Nephron progenitor cell (in vitro differentiated cells): ENCODE measurements at regions not wholly inside any gene's neighbourhood (a gene's known extent, or its start where the extent isn't known, plus 50 kb on each side); places are given as distances from the start of the nearest gene placed in this dataset.

Experiments
- DNase-seq: peaks from one replicate; pipeline ENCODE4 v3.0.0; 2021
- H3K27ac Mint-ChIP-seq: 2 replicates; pipeline ENCODE4 v1.8.0; 2021; ENCODE audit warnings: mild to moderate bottlenecking, moderate library complexity, mixed read lengths
- H3K27me3 Mint-ChIP-seq: 2 replicates; pipeline ENCODE4 v1.8.0; 2021; ENCODE audit warnings: mild to moderate bottlenecking, low read depth, mixed read lengths; ENCODE audit not compliant: poor library complexity
- H3K36me3 Mint-ChIP-seq: 2 replicates; pipeline ENCODE4 v1.8.0; 2021; ENCODE audit warnings: low read depth, mixed read lengths
- H3K4me1 Mint-ChIP-seq: 2 replicates; pipeline ENCODE4 v1.8.0; 2021; ENCODE audit warnings: mixed read lengths
- H3K4me3 Mint-ChIP-seq: 2 replicates; pipeline ENCODE4 v1.8.0; 2021; ENCODE audit warnings: mild to moderate bottlenecking, moderate library complexity, mixed read lengths
- H3K9me3 Mint-ChIP-seq: 2 replicates; pipeline ENCODE4 v1.8.0; 2021; ENCODE audit warnings: mild to moderate bottlenecking, moderate library complexity, mixed read lengths
- TF ChIP-seq, protein P1 (sequence below): fragments of 200-600 bp; sonication (generic); IDR thresholded peaks from 2 replicates; pipeline ENCODE4 v1.5.0; 2021; ENCODE audit warnings: antibody characterized with exemption

GRCh38 chr20:20859510-20859909, 147.1 kb upstream of the RALGAPA2 start:
- TF ChIP-seq, protein P1, sequence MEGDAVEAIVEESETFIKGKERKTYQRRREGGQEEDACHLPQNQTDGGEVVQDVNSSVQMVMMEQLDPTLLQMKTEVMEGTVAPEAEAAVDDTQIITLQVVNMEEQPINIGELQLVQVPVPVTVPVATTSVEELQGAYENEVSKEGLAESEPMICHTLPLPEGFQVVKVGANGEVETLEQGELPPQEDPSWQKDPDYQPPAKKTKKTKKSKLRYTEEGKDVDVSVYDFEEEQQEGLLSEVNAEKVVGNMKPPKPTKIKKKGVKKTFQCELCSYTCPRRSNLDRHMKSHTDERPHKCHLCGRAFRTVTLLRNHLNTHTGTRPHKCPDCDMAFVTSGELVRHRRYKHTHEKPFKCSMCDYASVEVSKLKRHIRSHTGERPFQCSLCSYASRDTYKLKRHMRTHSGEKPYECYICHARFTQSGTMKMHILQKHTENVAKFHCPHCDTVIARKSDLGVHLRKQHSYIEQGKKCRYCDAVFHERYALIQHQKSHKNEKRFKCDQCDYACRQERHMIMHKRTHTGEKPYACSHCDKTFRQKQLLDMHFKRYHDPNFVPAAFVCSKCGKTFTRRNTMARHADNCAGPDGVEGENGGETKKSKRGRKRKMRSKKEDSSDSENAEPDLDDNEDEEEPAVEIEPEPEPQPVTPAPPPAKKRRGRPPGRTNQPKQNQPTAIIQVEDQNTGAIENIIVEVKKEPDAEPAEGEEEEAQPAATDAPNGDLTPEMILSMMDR: no peak
- H3K27me3 Mint-ChIP-seq: peaks cover 25% of the 10 kb centered on the region
- no peaks in the 10 kb centered on the region for H3K36me3 Mint-ChIP-seq
- peaks cover 6% of the 10 kb centered on the region for H3K4me1 Mint-ChIP-seq
- H3K4me3 Mint-ChIP-seq: no peak overlapping the region
- no peak for DNase-seq
- no peak overlapping the region for H3K27ac Mint-ChIP-seq
- no peaks in the 10 kb centered on the region for H3K9me3 Mint-ChIP-seq

- Mint-ChIP-seq H3K27me3 (peaks cover 25% of the 10 kb centered on the region), H3K9me3 (peaks cover 11% of the 10 kb centered on the region), H3K36me3 (no peaks in the 10 kb centered on the region), H3K27ac (no peak overlapping the region), H3K4me1 (no peaks in the 10 kb centered on the region), H3K4me3 (no peak overlapping the region)
- no peak for DNase-seq
- TF ChIP-seq, protein P1: no peak
These were observed 144.5 kb upstream of the RALGAPA2 start for GRCh38 chr20:20856956-20857355.

- peaks cover 11% of the 10 kb centered on the region for H3K9me3 Mint-ChIP-seq
- TF ChIP-seq, protein P1: no peak
- DNase-seq: no peak
- no peaks in the 10 kb centered on the region for H3K36me3 Mint-ChIP-seq
- no peaks in the 10 kb centered on the region for H3K4me1 Mint-ChIP-seq
- peaks cover 25% of the 10 kb centered on the region for H3K27me3 Mint-ChIP-seq
- H3K27ac Mint-ChIP-seq: no peak overlapping the region
- H3K4me3 Mint-ChIP-seq: no peak overlapping the region
These were observed 143.9 kb upstream of the RALGAPA2 start for GRCh38 chr20:20856306-20856705.

- TF ChIP-seq, protein P1: no peak
- Mint-ChIP-seq H3K36me3 (no peaks in the 10 kb centered on the region), H3K27ac (no peak overlapping the region), H3K27me3 (no peaks in the 10 kb centered on the region), H3K4me1 (peaks cover 18% of the 10 kb centered on the region), H3K4me3 (no peak overlapping the region), H3K9me3 (peaks cover 11% of the 10 kb centered on the region)
- DNase-seq: no peak
These were observed 138.9 kb upstream of the RALGAPA2 start for GRCh38 chr20:20851385-20851784.

DNA sequence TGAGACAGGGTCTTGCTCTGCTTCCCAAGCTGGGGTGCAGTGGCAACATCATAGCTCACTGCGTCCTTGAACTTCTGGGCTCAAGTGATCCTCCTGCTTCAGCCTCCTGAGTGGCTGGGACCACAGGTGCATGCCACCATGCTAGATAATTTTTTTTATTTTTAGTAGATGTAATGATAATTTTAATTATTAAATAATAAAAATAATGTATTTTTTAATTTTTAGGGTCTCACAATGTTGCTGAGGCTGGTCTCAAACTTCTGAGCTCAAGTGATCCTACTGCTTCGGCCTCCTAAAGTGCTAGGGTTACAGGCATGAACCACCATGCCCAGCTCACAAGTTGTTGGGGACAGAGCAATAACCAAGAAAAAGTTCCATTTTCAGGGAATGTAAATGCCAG, 138.0 kb upstream of the RALGAPA2 start:
- Mint-ChIP-seq H3K9me3 (peaks cover 11% of the 10 kb centered on the region), H3K27ac (no peak overlapping the region), H3K4me1 (peaks cover 18% of the 10 kb centered on the region), H3K27me3 (no peaks in the 10 kb centered on the region), H3K4me3 (no peak overlapping the region), H3K36me3 (no peaks in the 10 kb centered on the region)
- DNase-seq: no peak
- TF ChIP-seq, protein P1: no peak

- Mint-ChIP-seq H3K36me3 (no peaks in the 10 kb centered on the region), H3K9me3 (peaks cover 11% of the 10 kb centered on the region), H3K4me3 (no peak overlapping the region), H3K27me3 (peaks cover 5% of the 10 kb centered on the region), H3K4me1 (peaks cover 18% of the 10 kb centered on the region), H3K27ac (no peak overlapping the region)
- DNase-seq: no peak
- TF ChIP-seq, protein P1: no peak
These were observed 136.7 kb upstream of the RALGAPA2 start for GRCh38 chr20:20849161-20849560.
